Caco-2 (cell line): ENCODE measurements at regions not wholly inside any gene's neighbourhood (a gene's known extent, or its start where the extent isn't known, plus 50 kb on each side); places are given as distances from the start of the nearest gene placed in this dataset.

Experiments
- BruUV-seq: library from RNA; stranded (reverse); fragments of 400-500 nt; replicated peaks from 2 replicates; lab custom pipeline; 2021; lab: Mats Ljungman, UMichigan
- CTCF ChIA-PET: fragments of 300-600 bp; sonication (Branson Sonifier 250); formaldehyde crosslinking; loops from one replicate; lab custom pipeline; 2022; ENCODE audit warnings: antibody characterized with exemption; lab: Charles Lee
- POLR2A ChIA-PET: fragments of 300-600 bp; sonication (Branson Sonifier 250); formaldehyde crosslinking; loops from one replicate; lab custom pipeline; 2022; ENCODE audit warnings: antibody characterized with exemption; lab: Charles Lee
- DNase-seq, 2 experiments: peaks; one replicate each; pipeline versions ENCODE4 v3.0.0 to v3.0.0-alpha.2; 2020 to 2022
- H3K27me3 ChIP-seq: replicated peaks from 2 replicates; pipeline ENCODE4 v1.6.0; 2011; ENCODE audit warnings: low read length; ENCODE audit not compliant: control insufficient read depth, insufficient read depth
- H3K36me3 ChIP-seq: 2 replicates; pipeline ENCODE4 v1.5.1; 2011; ENCODE audit warnings: low read length; ENCODE audit not compliant: control insufficient read depth, insufficient read depth
- H3K4me1 ChIP-seq: fragments of 250-450 bp; sonication (Bioruptor Pico); 2 replicates; pipeline ENCODE4 v1.5.1; 2020; ENCODE audit warnings: mild to moderate bottlenecking
- H3K4me3 ChIP-seq: 2 replicates; pipeline ENCODE4 v1.5.1; 2011; ENCODE audit warnings: low read depth, mild to moderate bottlenecking, control low read depth, low read length
- H3K9me3 ChIP-seq: fragments of 250-450 bp; sonication (Bioruptor Pico); 2 replicates; pipeline ENCODE4 v1.5.1; 2020; ENCODE audit warnings: mild to moderate bottlenecking, moderate library complexity
- H3K27ac Mint-ChIP-seq: one replicate; pipeline ENCODE4 v1.8.0; 2022; ENCODE audit warnings: mixed read lengths; ENCODE audit not compliant: unreplicated experiment
- H3K27me3 Mint-ChIP-seq: one replicate; pipeline ENCODE4 v1.8.0; 2022; ENCODE audit warnings: mixed read lengths; ENCODE audit not compliant: insufficient read depth, unreplicated experiment
- H3K36me3 Mint-ChIP-seq: one replicate; pipeline ENCODE4 v1.8.0; 2022; ENCODE audit warnings: mild to moderate bottlenecking, mixed read lengths; ENCODE audit not compliant: insufficient read depth, unreplicated experiment
- H3K4me1 Mint-ChIP-seq: one replicate; pipeline ENCODE4 v1.8.0; 2022; ENCODE audit warnings: low read depth, mixed read lengths; ENCODE audit not compliant: unreplicated experiment
- H3K4me3 Mint-ChIP-seq: one replicate; pipeline ENCODE4 v1.8.0; 2022; ENCODE audit warnings: mild to moderate bottlenecking, moderate library complexity, mixed read lengths; ENCODE audit not compliant: unreplicated experiment
- H3K9me3 Mint-ChIP-seq: one replicate; pipeline ENCODE4 v1.8.0; 2022; ENCODE audit warnings: mixed read lengths; ENCODE audit not compliant: unreplicated experiment
- CTCF ChIP-seq, 2 experiments: fragments of 200-600 bp in 1 of 2; IDR thresholded peaks; 1 replicate in 1 of 2; 2 replicates in 1 of 2; pipeline versions ENCODE4 v1.5.1 to v1.8.0; 2011 to 2022; ENCODE audit warnings: antibody characterized with exemption in 1 of 2, control low read depth in 1 of 2, inconsistent platforms in 1 of 2, low read depth in 1 of 2, low read length in 1 of 2, mild to moderate bottlenecking in 1 of 2, moderate library complexity in 1 of 2; ENCODE audit not compliant: insufficient read depth in 1 of 2, severe bottlenecking in 1 of 2, unreplicated experiment in 1 of 2
- intact Hi-C: fragments of 100-400 bp; cut with micrococcal nuclease; formaldehyde crosslinking; loops from one replicate; pipeline ENCODE4 v1.10.0; 2022; ENCODE audit not compliant: unreplicated experiment

- H3K9me3 Mint-ChIP-seq: no peaks in the 10 kb centered on the region
- H3K4me1 Mint-ChIP-seq: no peaks in the 10 kb centered on the region
- no peak overlapping the region for H3K4me3 ChIP-seq
- no peaks in the 10 kb centered on the region for H3K36me3 Mint-ChIP-seq
- intact Hi-C loops: no loop called here
- no TSS peak for BruUV-seq
- POLR2A ChIA-PET: no interaction called here
- peak in 1 of 2 experiments; percentile 29 for DNase-seq
- H3K4me3 Mint-ChIP-seq: no peak overlapping the region
- peaks cover 19% of the 10 kb centered on the region for H3K27me3 Mint-ChIP-seq
- H3K27me3 ChIP-seq: peaks cover 3% of the 10 kb centered on the region; the same call in 1 of the 2 replicates
- H3K4me1 ChIP-seq: no peaks in the 10 kb centered on the region
- H3K9me3 ChIP-seq: 0 out of 2 replicates have a peak, but pooled peaks cover 9% of the 10 kb centered on the region
- CTCF ChIA-PET: no interaction called here
- no peaks in the 10 kb centered on the region for H3K36me3 ChIP-seq
- TF ChIP-seq CTCF (IDR thresholded peaks at IDR 0.05; ENCODE audit: insufficient read depth in 1 of 2, low read depth in 1 of 2, low read length in 1 of 2, severe bottlenecking in 1 of 2, unreplicated experiment in 1 of 2): no peak
- H3K27ac Mint-ChIP-seq: no peak overlapping the region
Observed at GRCh38 chr20:60074276-60074675, 116.1 kb downstream of the CDH26 start.

GRCh38 chr20:60078351-60079250, 120.4 kb downstream of the CDH26 start:
- no TSS peak for BruUV-seq
- Mint-ChIP-seq H3K27ac (no peak overlapping the region), H3K36me3 (no peaks in the 10 kb centered on the region), H3K4me3 (no peak overlapping the region), H3K4me1 (no peaks in the 10 kb centered on the region), H3K27me3 (peaks cover 25% of the 10 kb centered on the region), H3K9me3 (no peaks in the 10 kb centered on the region)
- no peaks in the 10 kb centered on the region for H3K4me1 ChIP-seq
- no peaks in the 10 kb centered on the region for H3K36me3 ChIP-seq
- no peak for TF ChIP-seq CTCF (IDR thresholded peaks at IDR 0.05; ENCODE audit: insufficient read depth in 1 of 2, low read depth in 1 of 2, low read length in 1 of 2, severe bottlenecking in 1 of 2, unreplicated experiment in 1 of 2)
- H3K9me3 ChIP-seq: peaks cover 4% of the 10 kb centered on the region; the same call in 1 of the 2 replicates
- intact Hi-C loops: no loop called here
- ChIA-PET POLR2A (no interaction called here), CTCF (interaction anchor here (0.5 kb wide), 1 partner anchor 18 kb away, joined by 3 read pairs; no protein-coding TSS in a partner anchor)
- H3K4me3 ChIP-seq: no peak overlapping the region
- peak in 1 of 2 experiments; percentile 69 for DNase-seq
- 0 out of 2 replicates have a peak, but pooled peaks cover 2% of the 10 kb centered on the region for H3K27me3 ChIP-seq

GRCh38 chr20:60080401-60080800, 122.2 kb downstream of the CDH26 start:
- H3K27me3 Mint-ChIP-seq: peaks cover 36% of the 10 kb centered on the region
- Histone ChIP-seq H3K9me3 (peaks cover 4% of the 10 kb centered on the region; the same call in 1 of the 2 replicates), H3K4me1 (no peaks in the 10 kb centered on the region), H3K4me3 (no peak overlapping the region), H3K36me3 (no peaks in the 10 kb centered on the region), H3K27me3 (0 out of 2 replicates have a peak, but pooled peaks cover 1% of the 10 kb centered on the region)
- H3K27ac Mint-ChIP-seq: no peak overlapping the region
- intact Hi-C loops: no loop called here
- BruUV-seq: no TSS peak
- no peaks in the 10 kb centered on the region for H3K9me3 Mint-ChIP-seq
- TF ChIP-seq CTCF (IDR thresholded peaks at IDR 0.05; ENCODE audit: insufficient read depth in 1 of 2, low read depth in 1 of 2, low read length in 1 of 2, severe bottlenecking in 1 of 2, unreplicated experiment in 1 of 2): no peak
- H3K4me1 Mint-ChIP-seq: no peaks in the 10 kb centered on the region
- peak in 1 of 2 experiments; percentile 20 for DNase-seq
- CTCF ChIA-PET: no interaction called here
- no peaks in the 10 kb centered on the region for H3K36me3 Mint-ChIP-seq
- H3K4me3 Mint-ChIP-seq: no peak overlapping the region
- POLR2A ChIA-PET: no interaction called here
